Kidney (tissue), 13 donors: ENCODE measurements at regions not wholly inside any gene's neighbourhood (a gene's known extent, or its start where the extent isn't known, plus 50 kb on each side); places are given as distances from the start of the nearest gene placed in this dataset.

Experiments
- DNase-seq, 5 donors: peaks; one replicate each; pipeline ENCODE4 v3.0.0-alpha.2; 2013 to 2020
- FAIRE-seq: peaks from 2 replicates; lab custom pipeline; 2012; peaks lifted over from hg19 to GRCh38; lab: Jason Lieb, UNC
- H3K27ac ChIP-seq, 2 donors: one replicate each; pipeline ENCODE4 v1.7.0; 2013; ENCODE audit warnings: low read depth in 2 of 2, low read length in 2 of 2, inconsistent platforms in 1 of 2
- H3K27me3 ChIP-seq: one replicate; pipeline ENCODE4 v1.7.1; 2013; ENCODE audit warnings: low read length, inconsistent platforms; ENCODE audit not compliant: control insufficient read depth, insufficient read depth
- H3K36me3 ChIP-seq, 3 donors: one replicate each; pipeline versions ENCODE4 v1.7.0 to v1.7.1; 2013; ENCODE audit warnings: low read length in 3 of 3, control low read depth in 1 of 3, inconsistent platforms in 1 of 3; ENCODE audit not compliant: insufficient read depth in 3 of 3, control insufficient read depth in 2 of 3
- H3K4me1 ChIP-seq, 3 donors: one replicate each; pipeline versions ENCODE4 v1.7.0 to v1.7.1; 2013; ENCODE audit warnings: low read length in 3 of 3, inconsistent platforms in 1 of 3, low read depth in 1 of 3; ENCODE audit not compliant: control insufficient read depth in 2 of 3, insufficient read depth in 2 of 3
- H3K4me3 ChIP-seq, 3 donors: one replicate each; pipeline versions ENCODE4 v1.7.0 to v1.8.1; 2013; ENCODE audit warnings: low read length in 3 of 3, control low read depth in 1 of 3, inconsistent platforms in 1 of 3
- H3K9ac ChIP-seq, 3 donors: one replicate each; pipeline versions ENCODE4 v1.7.0 to v1.7.1; 2013; ENCODE audit warnings: low read length in 3 of 3, control low read depth in 1 of 3, inconsistent platforms in 1 of 3
- H3K9me3 ChIP-seq, 3 donors: one replicate each; pipeline versions ENCODE4 v1.7.0 to v1.7.1; 2013; ENCODE audit warnings: low read length in 3 of 3, control low read depth in 1 of 3, inconsistent platforms in 1 of 3; ENCODE audit not compliant: control insufficient read depth in 2 of 3, insufficient read depth in 1 of 3
- CTCF ChIP-seq: IDR thresholded peaks from 3 replicates; pipeline ENCODE4 v1.5.1; 2012; ENCODE audit warnings: mild to moderate bottlenecking, moderate library complexity, borderline replicate concordance; ENCODE audit not compliant: insufficient read depth; ENCODE audit errors: extremely low read depth
- intact Hi-C: fragments of 100-400 bp; cut with DNase I; formaldehyde crosslinking; loops from one replicate; pipeline ENCODE4 v1.11.1; 2022
- donor health status: control.
- donor health status: control.
- donor health status: control.
- donor health status: control.
- donor health status: control.
- donor health status: DM: yes; HTN: yes; CAD: no.
- donor health status: Normal renal cell carcinoma (clear cell type).

- no peaks in the 10 kb centered on the region for H3K4me1 ChIP-seq
- DNase-seq (no peak), FAIRE-seq (no peak)
- no peak overlapping the region for H3K27ac ChIP-seq
- intact Hi-C loops, result no loop called here
- H3K9ac ChIP-seq, result no peak overlapping the region
- H3K9me3 ChIP-seq, result no peaks in the 10 kb centered on the region
- no peak for TF ChIP-seq CTCF
- no peaks in the 10 kb centered on the region for H3K36me3 ChIP-seq
- no peak overlapping the region for H3K4me3 ChIP-seq
- no peaks in the 10 kb centered on the region for H3K27me3 ChIP-seq
Measured at GRCh38 chr2:200032895-200033294, 77.5 kb downstream of the MAIP1 start.

- Histone ChIP-seq H3K4me1 (no peaks in the 10 kb centered on the region), H3K27ac (no peak overlapping the region), H3K4me3 (no peak overlapping the region), H3K9ac (no peak overlapping the region), H3K36me3 (no peaks in the 10 kb centered on the region), H3K27me3 (no peaks in the 10 kb centered on the region), H3K9me3 (no peaks in the 10 kb centered on the region)
- TF ChIP-seq CTCF, result no peak
- FAIRE-seq (no peak), DNase-seq (no peak)
- intact Hi-C loops, result no loop called here
Measured at GRCh38 chr2:200033929-200034328, 78.5 kb downstream of the MAIP1 start.

GRCh38 chr2:200034816-200035215, 79.4 kb downstream of the MAIP1 start:
- Histone ChIP-seq H3K4me1 (no peaks in the 10 kb centered on the region), H3K36me3 (no peaks in the 10 kb centered on the region), H3K9me3 (no peaks in the 10 kb centered on the region), H3K4me3 (no peak overlapping the region), H3K27me3 (no peaks in the 10 kb centered on the region), H3K9ac (no peak overlapping the region), H3K27ac (no peak overlapping the region)
- no peak for DNase-seq
- TF ChIP-seq CTCF, result no peak
- no peak for FAIRE-seq
- intact Hi-C loops, result no loop called here
